H1 (cell line): ENCODE measurements at regions not wholly inside any gene's neighbourhood (a gene's known extent, or its start where the extent isn't known, plus 50 kb on each side); places are given as distances from the start of the nearest gene placed in this dataset.
A peak's percentile ranks its signal among the peaks of the same experiment; 100 is the strongest.

ENCODE experiments used
- CTCF ChIA-PET: fragments of 300-600 bp; sonication (Branson Sonifier 250); formaldehyde crosslinking; loops from one replicate; lab custom pipeline; 2021; ENCODE audit not compliant: partially characterized antibody; lab: Charles Lee
- POLR2A ChIA-PET: fragments of 300-600 bp; sonication (Branson Sonifier 250); formaldehyde crosslinking; loops from one replicate; lab custom pipeline; 2021; ENCODE audit warnings: inconsistent platforms; ENCODE audit not compliant: partially characterized antibody; lab: Charles Lee
- DNase-seq, 2 experiments: peaks; one replicate each; pipeline versions ENCODE4 v3.0.0 to v3.0.0-alpha.2; 2010 to 2022; ENCODE audit warnings: low spot score in 2 of 2, low read depth in 1 of 2, mixed read lengths in 1 of 2
- FAIRE-seq: peaks from 2 replicates; lab custom pipeline; 2011; peaks lifted over from hg19 to GRCh38; lab: Jason Lieb, UNC
- H2AFZ ChIP-seq: 2 replicates; pipeline ENCODE4 v1.8.1; 2012; ENCODE audit warnings: low read length, inconsistent platforms
- H2AK5ac ChIP-seq: 2 replicates; pipeline ENCODE4 v1.6.1; 2013; ENCODE audit warnings: low read depth, low read length
- H2BK120ac ChIP-seq: replicated peaks from 2 replicates; pipeline ENCODE3; 2013; ENCODE audit warnings: low read depth, low read length, inconsistent platforms
- H2BK12ac ChIP-seq: 2 replicates; pipeline ENCODE4 v1.6.1; 2013; ENCODE audit warnings: low read depth, low read length
- H2BK15ac ChIP-seq: 2 replicates; pipeline ENCODE4 v1.6.1; 2013; ENCODE audit warnings: low read length
- H2BK20ac ChIP-seq: 2 replicates; pipeline ENCODE4 v1.6.1; 2013; ENCODE audit warnings: low read length
- H2BK5ac ChIP-seq: 2 replicates; pipeline ENCODE4 v1.6.1; 2013; ENCODE audit warnings: low read depth, low read length
- H3K14ac ChIP-seq: 2 replicates; pipeline ENCODE4 v1.6.1; 2013; ENCODE audit warnings: inconsistent platforms; ENCODE audit not compliant: insufficient read length
- H3K18ac ChIP-seq: 2 replicates; pipeline ENCODE4 v1.6.1; 2013; ENCODE audit warnings: low read length; ENCODE audit errors: extremely low read depth
- H3K23ac ChIP-seq: 2 replicates; pipeline ENCODE4 v1.6.1; 2013; ENCODE audit warnings: inconsistent platforms; ENCODE audit not compliant: insufficient read length
- H3K23me2 ChIP-seq: 2 replicates; pipeline ENCODE4 v1.6.1; 2013; ENCODE audit warnings: low read depth, low read length
- H3K27ac ChIP-seq: 2 replicates; pipeline ENCODE4 v1.6.1; 2011; ENCODE audit warnings: low read depth, low read length, inconsistent platforms
- H3K27me3 ChIP-seq, 4 experiments: replicated peaks in 1 of 4; 1 replicate in 1 of 4; 2 replicates in 3 of 4; pipeline versions ENCODE4 v1.6.1 to v1.8.1; 2011 to 2013; ENCODE audit warnings: low read length in 3 of 4, mild to moderate bottlenecking in 3 of 4, inconsistent platforms in 2 of 4, mixed read lengths in 2 of 4, moderate library complexity in 1 of 4; ENCODE audit not compliant: control insufficient read depth in 3 of 4, insufficient read depth in 3 of 4; ENCODE audit errors: extremely low read depth in 1 of 4
- H3K36me3 ChIP-seq, 4 experiments: 2 replicates each; pipeline versions ENCODE4 v1.6.1 to v1.8.1; 2011 to 2013; ENCODE audit warnings: mild to moderate bottlenecking in 4 of 4, low read length in 3 of 4, moderate library complexity in 2 of 4, control low read depth in 1 of 4, inconsistent platforms in 1 of 4; ENCODE audit not compliant: insufficient read depth in 4 of 4, control insufficient read depth in 2 of 4
- H3K4ac ChIP-seq: replicated peaks from 2 replicates; pipeline ENCODE3; 2013; ENCODE audit warnings: low read length, low read depth, mixed read lengths, inconsistent platforms; ENCODE audit not compliant: insufficient read length
- H3K4me1 ChIP-seq, 4 experiments: replicated peaks in 1 of 4; 1 replicate in 1 of 4; 2 replicates in 3 of 4; pipeline versions ENCODE4 v1.6.1 to v1.8.1; 2011 to 2013; ENCODE audit warnings: low read length in 3 of 4, inconsistent platforms in 2 of 4, mixed read lengths in 1 of 4; ENCODE audit not compliant: insufficient read depth in 4 of 4, control insufficient read depth in 3 of 4
- H3K4me2 ChIP-seq, 2 experiments: 2 replicates each; pipeline versions ENCODE4 v1.6.1 to v1.8.1; 2011 to 2013; ENCODE audit warnings: low read depth in 2 of 2, low read length in 2 of 2, control low read depth in 1 of 2, inconsistent platforms in 1 of 2, mild to moderate bottlenecking in 1 of 2; ENCODE audit not compliant: insufficient read depth in 1 of 2
- H3K4me3 ChIP-seq, 4 experiments: fragments of 200-600, 300-600 bp in 1 of 4; sonication (generic), shearing (Covaris generic), sonication (Bioruptor Twin) in 1 of 4; 2 replicates each; pipeline versions ENCODE4 v1.5.1 to v1.8.1; 2011 to 2016; ENCODE audit warnings: low read length in 4 of 4, low read depth in 3 of 4, control low read depth in 2 of 4, inconsistent platforms in 2 of 4, mild to moderate bottlenecking in 2 of 4, mixed read lengths in 1 of 4, moderate library complexity in 1 of 4; ENCODE audit not compliant: insufficient read depth in 2 of 4; ENCODE audit errors: extremely low read depth in 1 of 4
- H3K56ac ChIP-seq: replicated peaks from 2 replicates; pipeline ENCODE3; 2013; ENCODE audit warnings: low read depth, mild to moderate bottlenecking, mixed read lengths, low read length, inconsistent platforms; ENCODE audit not compliant: insufficient read length
- H3K79me1 ChIP-seq: 2 replicates; pipeline ENCODE4 v1.6.1; 2013; ENCODE audit warnings: low read depth, low read length, control low read depth
- H3K79me2 ChIP-seq, 2 experiments: 2 replicates each; pipeline versions ENCODE4 v1.6.1 to v1.8.1; 2012 to 2013; ENCODE audit warnings: low read length in 2 of 2, mild to moderate bottlenecking in 2 of 2, inconsistent platforms in 1 of 2; ENCODE audit not compliant: insufficient read depth in 2 of 2, control insufficient read depth in 1 of 2
- H3K9ac ChIP-seq, 4 experiments: replicated peaks in 1 of 4; 1 replicate in 1 of 4; 2 replicates in 3 of 4; pipeline versions ENCODE4 v1.6.1 to v1.8.1; 2011 to 2013; ENCODE audit warnings: low read depth in 3 of 4, low read length in 3 of 4, control low read depth in 2 of 4, mild to moderate bottlenecking in 2 of 4, moderate library complexity in 2 of 4, inconsistent platforms in 1 of 4; ENCODE audit errors: extremely low read depth in 1 of 4
- H3K9me3 ChIP-seq, 2 experiments: 2 replicates each; pipeline versions ENCODE4 v1.6.1 to v1.8.1; 2012 to 2013; ENCODE audit warnings: mild to moderate bottlenecking in 2 of 2, moderate library complexity in 2 of 2, control low read depth in 1 of 2, inconsistent platforms in 1 of 2, low read depth in 1 of 2, low read length in 1 of 2, mixed read lengths in 1 of 2; ENCODE audit not compliant: insufficient read depth in 2 of 2
- H4K20me1 ChIP-seq, 2 experiments: replicated peaks in 1 of 2; 2 replicates each; pipeline versions ENCODE3 to v1.8.1; 2011 to 2013; ENCODE audit warnings: inconsistent platforms in 2 of 2, low read length in 2 of 2, mild to moderate bottlenecking in 1 of 2; ENCODE audit not compliant: insufficient read depth in 2 of 2, control insufficient read depth in 1 of 2
- H4K5ac ChIP-seq: 2 replicates; pipeline ENCODE4 v1.6.1; 2013; ENCODE audit warnings: low read length, low read depth, mixed read lengths, inconsistent platforms; ENCODE audit not compliant: insufficient read length
- H4K8ac ChIP-seq: 2 replicates; pipeline ENCODE4 v1.8.0; 2013; ENCODE audit warnings: mild to moderate bottlenecking, moderate library complexity, low read length, inconsistent platforms; ENCODE audit not compliant: insufficient read depth; ENCODE audit errors: extremely low read depth
- H4K91ac ChIP-seq: replicated peaks from 2 replicates; pipeline ENCODE3; 2013; ENCODE audit warnings: low read length, mixed read lengths, inconsistent platforms; ENCODE audit not compliant: insufficient read length
- POLR2A ChIP-seq, 2 experiments: IDR thresholded peaks; 1 replicate in 1 of 2; 2 replicates in 1 of 2; pipeline ENCODE4 v1.6.1; 2011; ENCODE audit warnings: low read depth in 2 of 2, low read length in 2 of 2, mild to moderate bottlenecking in 2 of 2; ENCODE audit errors: control extremely low read depth in 1 of 2
- RXRA ChIP-seq: IDR thresholded peaks from 2 replicates; pipeline ENCODE4 v1.6.1; 2011; ENCODE audit warnings: low read depth, mild to moderate bottlenecking, low read length, moderate library complexity; ENCODE audit not compliant: insufficient read depth
- SUZ12 ChIP-seq: fragments of 200-600 bp; sonication (generic); IDR thresholded peaks from 2 replicates; pipeline ENCODE4 v1.6.1; 2012; ENCODE audit warnings: mild to moderate bottlenecking, inconsistent platforms, low read length, moderate library complexity, mixed read lengths
- WGBS, 2 experiments: shearing (Covaris generic) in 1 of 2; methylation state at CpG; one replicate each; pipeline versions ENCODE4 v1.1.6 to v1.1.7; 2013 to 2015; ENCODE audit warnings: low lambda C conversion rate in 2 of 2, mixed read lengths in 2 of 2, inconsistent platforms in 1 of 2, low coverage in 1 of 2, missing lambda C conversion rate in 1 of 2; ENCODE audit not compliant: insufficient replicate concordance in 2 of 2, insufficient coverage in 1 of 2, insufficient read length in 1 of 2; ENCODE audit errors: extremely low coverage in 1 of 2, missing lambda C conversion rate in 1 of 2; 5-methylcytosine and 5-hydroxymethylcytosine counted together
- TF ChIP-seq, protein P1 (sequence below): IDR thresholded peaks from 2 replicates; pipeline ENCODE4 v1.6.1; 2012; ENCODE audit warnings: inconsistent platforms

DNA sequence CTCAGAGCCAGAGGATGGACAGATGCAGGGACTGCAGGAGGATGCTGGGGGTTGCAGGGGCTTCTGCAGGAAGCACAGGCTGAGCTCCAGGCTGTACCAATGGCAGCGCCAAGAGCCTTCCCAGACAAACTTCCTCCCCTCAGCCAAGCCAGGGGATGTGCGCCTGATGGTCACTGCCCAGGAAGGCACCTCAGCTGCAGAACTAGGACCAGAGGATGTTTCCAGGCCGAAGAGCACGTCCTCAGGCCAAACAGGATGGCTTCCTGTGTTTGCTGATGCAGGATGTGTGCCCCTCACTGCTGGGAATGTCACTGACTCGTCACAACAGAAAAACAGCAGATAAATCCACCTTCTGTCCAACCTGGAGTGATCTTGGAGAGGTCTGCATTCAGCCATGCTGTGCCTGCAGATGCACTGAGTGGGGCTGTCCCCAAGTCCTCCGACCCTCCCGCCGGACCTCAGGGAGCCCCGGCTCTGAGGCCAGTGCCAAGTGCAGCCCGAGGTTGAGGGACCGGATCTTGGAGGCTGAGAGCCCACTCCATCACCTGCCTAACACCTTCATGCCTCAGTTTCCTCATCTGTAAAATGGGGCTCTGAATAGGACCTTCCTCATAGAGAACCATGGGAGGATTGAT is 152.5 kb upstream of the CHST15 start:
- H3K9me3 ChIP-seq = no peaks in the 10 kb centered on the region
- no peak overlapping the region for H3K4ac ChIP-seq
- no peaks in the 10 kb centered on the region; a peak in 1 of 7 replicates for H3K4me1 ChIP-seq
- H4K20me1 ChIP-seq = no peaks in the 10 kb centered on the region
- H2BK120ac ChIP-seq = no peak overlapping the region
- H3K27me3 ChIP-seq = no peaks in the 10 kb centered on the region; a peak in 1 of 7 replicates
- WGBS, 2 experiments = 82% methylated on average over 11 of the region's 11 CpGs; no CpG with 5 or more reads in 1 of the 2 experiments
- CTCF ChIA-PET = interaction anchor here (1.1 to 2.3 kb wide), 2 partner anchors 10 to 143 kb away, joined by 3 to 10 read pairs; no protein-coding TSS in a partner anchor
- no peak overlapping the region for H3K56ac ChIP-seq
- no peak overlapping the region for H3K4me2 ChIP-seq
- H3K79me1 ChIP-seq = no peaks in the 10 kb centered on the region
- no peak overlapping the region for H3K27ac ChIP-seq
- H4K5ac ChIP-seq = no peak overlapping the region
- H2BK20ac ChIP-seq = no peak overlapping the region
- H2BK12ac ChIP-seq = peak overlapping the region; percentile 75; the same call in 1 of the 2 replicates
- H4K8ac ChIP-seq = no peak overlapping the region
- TF ChIP-seq RXRA (no peak), SUZ12 (no peak), POLR2A (IDR thresholded peaks at IDR 0.05; ENCODE audit: control extremely low read depth in 1 of 2, low read depth in 2 of 2, low read length in 2 of 2) (no peak)
- TF ChIP-seq, protein P1, sequence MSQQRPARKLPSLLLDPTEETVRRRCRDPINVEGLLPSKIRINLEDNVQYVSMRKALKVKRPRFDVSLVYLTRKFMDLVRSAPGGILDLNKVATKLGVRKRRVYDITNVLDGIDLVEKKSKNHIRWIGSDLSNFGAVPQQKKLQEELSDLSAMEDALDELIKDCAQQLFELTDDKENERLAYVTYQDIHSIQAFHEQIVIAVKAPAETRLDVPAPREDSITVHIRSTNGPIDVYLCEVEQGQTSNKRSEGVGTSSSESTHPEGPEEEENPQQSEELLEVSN = no peak
- no peaks in the 10 kb centered on the region for H3K36me3 ChIP-seq
- no peak overlapping the region for H3K4me3 ChIP-seq
- H2AK5ac ChIP-seq = no peak overlapping the region
- POLR2A ChIA-PET = interaction anchor here (0.6 kb wide), 1 partner anchor 250 kb away, joined by 3 read pairs; no protein-coding TSS in a partner anchor
- H4K91ac ChIP-seq = no peak overlapping the region
- no peak overlapping the region; a peak in 1 of 7 replicates for H3K9ac ChIP-seq
- no peak for DNase-seq
- H3K79me2 ChIP-seq = no peaks in the 10 kb centered on the region
- H2BK15ac ChIP-seq = peak overlapping the region; percentile 88; the same call in 1 of the 2 replicates
- no peak overlapping the region for H3K18ac ChIP-seq
- no peak overlapping the region for H3K14ac ChIP-seq
- no peaks in the 10 kb centered on the region for H3K23me2 ChIP-seq
- H2BK5ac ChIP-seq = no peak overlapping the region; the same call in 1 of the 2 replicates
- no peak overlapping the region for H2AFZ ChIP-seq
- no peak for FAIRE-seq
- no peak overlapping the region for H3K23ac ChIP-seq
